ENCODE measurements at regions not wholly inside any gene's neighbourhood (a gene's known extent, or its start where the extent isn't known, plus 50 kb on each side); places are given as distances from the start of the nearest gene placed in this dataset.

DNA sequence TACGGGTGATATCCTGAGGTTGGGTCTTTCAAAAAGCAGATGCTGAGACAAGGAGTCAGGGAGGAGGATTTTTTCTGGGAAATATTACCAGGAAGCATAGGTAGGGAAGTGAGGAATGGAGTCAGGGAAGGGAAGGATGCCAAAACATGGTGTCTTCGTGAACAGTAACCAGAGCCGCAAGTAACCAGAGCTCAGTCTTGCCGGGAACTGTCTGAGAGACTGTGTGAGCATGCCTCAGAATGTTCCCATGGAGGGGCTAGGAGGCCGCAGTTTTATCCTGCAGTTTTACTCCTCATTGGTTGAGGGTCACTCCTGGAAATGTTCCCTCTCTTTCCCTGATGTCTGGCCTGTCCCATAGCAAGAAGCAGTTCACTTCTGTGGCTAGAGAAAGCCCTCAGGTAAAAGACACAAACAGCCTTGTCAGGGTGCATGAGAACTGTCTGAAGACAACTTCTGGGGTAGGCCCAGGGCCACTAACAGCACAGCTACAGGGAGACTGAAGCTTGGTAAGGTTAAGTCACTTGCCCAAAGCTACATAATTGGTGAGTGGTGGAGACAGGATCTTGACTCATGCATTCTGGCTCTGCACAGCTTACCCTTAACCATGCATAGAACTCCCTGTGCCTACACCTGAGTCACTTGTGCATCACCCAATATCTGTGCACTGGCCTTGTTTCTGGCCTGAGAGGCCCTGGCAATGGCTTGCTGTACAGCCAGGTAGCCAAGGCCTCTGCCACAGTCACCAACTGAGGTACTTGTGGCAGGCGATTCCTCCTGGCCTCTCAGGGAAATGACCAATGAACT is 76.3 kb upstream of the FRMD4B start:
- Histone ChIP-seq H3K27me3 (ENCODE audit: control insufficient read depth in 3 of 3, insufficient read depth in 3 of 3, low read length in 3 of 3) (no peaks in the 10 kb centered on the region), H3K9me3 (ENCODE audit: control insufficient read depth in 2 of 2, insufficient read depth in 1 of 2, low read depth in 1 of 2, low read length in 1 of 2) (no peaks in the 10 kb centered on the region), H3K27ac (ENCODE audit: low read depth in 1 of 3, low read length in 2 of 3) (no peak overlapping the region), H3K36me3 (ENCODE audit: control insufficient read depth in 3 of 3, insufficient read depth in 2 of 3, low read depth in 1 of 3, low read length in 3 of 3) (no peaks in the 10 kb centered on the region), H3K4me1 (ENCODE audit: control insufficient read depth in 3 of 3, insufficient read depth in 2 of 3, low read depth in 1 of 3, low read length in 2 of 3) (no peaks in the 10 kb centered on the region), H3K4me3 (ENCODE audit: low read depth in 1 of 3, low read length in 3 of 3) (no peak overlapping the region)
- WGBS, 3 donors, result 90 to 98% (median 92%) methylated on average over 6 of the region's 6 CpGs
- DNase-seq (no peak), FAIRE-seq (no peak)

DNA sequence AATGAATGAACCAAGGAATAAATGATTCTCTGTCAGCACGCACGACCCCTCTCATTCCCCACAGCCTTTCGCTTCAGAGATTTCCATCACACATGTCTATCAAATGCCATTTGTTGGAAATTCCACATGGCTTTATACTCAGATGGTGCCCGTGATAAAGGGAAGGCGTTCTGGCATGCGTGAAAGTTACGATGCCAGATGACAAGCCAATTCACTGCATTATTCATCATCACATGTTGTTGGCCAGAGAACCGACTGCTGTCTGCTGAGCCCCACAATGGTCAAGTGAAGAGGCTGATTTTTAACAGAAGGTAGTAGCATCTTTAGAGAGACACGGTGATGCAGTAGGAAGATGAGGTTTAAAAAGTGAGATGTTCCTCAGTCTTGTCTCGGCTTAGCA is 74.1 kb upstream of the FRMD4B start:
- no peaks in the 10 kb centered on the region for H3K27me3 ChIP-seq (ENCODE audit: control insufficient read depth in 3 of 3, insufficient read depth in 3 of 3, low read length in 3 of 3)
- H3K4me3 ChIP-seq (ENCODE audit: low read depth in 1 of 3, low read length in 3 of 3), result no peak overlapping the region
- no peaks in the 10 kb centered on the region for H3K4me1 ChIP-seq (ENCODE audit: control insufficient read depth in 3 of 3, insufficient read depth in 2 of 3, low read depth in 1 of 3, low read length in 2 of 3)
- no peak overlapping the region for H3K27ac ChIP-seq (ENCODE audit: low read depth in 1 of 3, low read length in 2 of 3)
- DNase-seq (no peak), FAIRE-seq (no peak)
- WGBS, 3 donors, result 85 to 88% (median 87%) methylated on average over 10 of the region's 10 CpGs
- no peaks in the 10 kb centered on the region for H3K36me3 ChIP-seq (ENCODE audit: control insufficient read depth in 3 of 3, insufficient read depth in 2 of 3, low read depth in 1 of 3, low read length in 3 of 3)
- no peaks in the 10 kb centered on the region for H3K9me3 ChIP-seq (ENCODE audit: control insufficient read depth in 2 of 2, insufficient read depth in 1 of 2, low read depth in 1 of 2, low read length in 1 of 2)

DNA sequence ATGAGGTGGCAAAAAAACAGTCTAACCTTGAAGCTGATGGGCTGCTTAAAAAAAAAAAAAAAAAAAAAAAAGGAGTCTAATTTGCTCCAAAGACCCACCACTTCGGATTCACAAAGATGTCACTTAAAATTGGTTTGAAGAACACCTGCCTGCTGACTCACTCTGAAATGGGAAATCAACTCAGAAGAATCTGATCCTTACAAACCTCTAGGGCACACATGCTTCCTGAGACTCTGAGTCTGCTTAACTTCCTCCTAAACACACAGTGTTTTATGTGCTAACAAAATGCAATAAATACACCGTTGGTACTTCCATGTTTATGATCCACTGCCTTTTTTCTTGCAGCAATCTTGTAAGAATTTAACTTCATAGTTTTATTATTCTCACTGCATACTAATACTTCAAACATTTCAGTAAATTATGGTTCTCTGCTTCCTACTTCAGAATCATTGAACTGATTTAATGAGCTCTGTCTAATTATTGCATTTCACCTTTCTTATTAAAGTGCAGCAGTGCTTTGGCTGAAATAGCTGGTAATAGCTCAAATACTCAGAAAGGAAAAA is 73.0 kb upstream of the FRMD4B start:
- Histone ChIP-seq H3K9me3 (ENCODE audit: control insufficient read depth in 2 of 2, insufficient read depth in 1 of 2, low read depth in 1 of 2, low read length in 1 of 2) (no peaks in the 10 kb centered on the region), H3K4me3 (ENCODE audit: low read depth in 1 of 3, low read length in 3 of 3) (no peak overlapping the region), H3K36me3 (ENCODE audit: control insufficient read depth in 3 of 3, insufficient read depth in 2 of 3, low read depth in 1 of 3, low read length in 3 of 3) (no peaks in the 10 kb centered on the region), H3K27me3 (ENCODE audit: control insufficient read depth in 3 of 3, insufficient read depth in 3 of 3, low read length in 3 of 3) (no peaks in the 10 kb centered on the region), H3K4me1 (ENCODE audit: control insufficient read depth in 3 of 3, insufficient read depth in 2 of 3, low read depth in 1 of 3, low read length in 2 of 3) (no peaks in the 10 kb centered on the region), H3K27ac (ENCODE audit: low read depth in 1 of 3, low read length in 2 of 3) (no peak overlapping the region)
- no peak for DNase-seq
- WGBS, 3 donors, result 20 to 29% (median 21%) methylated on average over 2 of the region's 2 CpGs
- FAIRE-seq, result no peak

DNA sequence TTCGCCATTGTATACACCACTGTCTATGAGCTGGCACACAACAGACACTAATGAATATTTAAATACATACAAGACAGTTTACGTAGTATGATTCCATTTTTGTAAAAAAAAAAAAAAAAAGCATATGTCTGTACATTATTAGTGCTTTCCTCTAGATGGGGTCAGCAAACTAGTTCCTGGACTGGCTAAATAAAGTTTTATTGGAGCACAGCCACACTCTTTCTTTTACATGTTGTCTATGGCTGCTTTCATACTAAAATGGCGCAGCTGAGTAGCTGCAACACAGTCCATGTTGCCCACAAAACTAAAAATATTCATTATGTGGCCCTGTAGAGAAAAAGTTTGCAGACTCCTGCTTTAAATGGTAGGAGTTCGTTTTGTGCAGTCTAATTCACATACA is 70.7 kb upstream of the FRMD4B start:
- Histone ChIP-seq H3K27me3 (ENCODE audit: control insufficient read depth in 3 of 3, insufficient read depth in 3 of 3, low read length in 3 of 3) (no peaks in the 10 kb centered on the region), H3K9me3 (ENCODE audit: control insufficient read depth in 2 of 2, insufficient read depth in 1 of 2, low read depth in 1 of 2, low read length in 1 of 2) (no peaks in the 10 kb centered on the region), H3K4me1 (ENCODE audit: control insufficient read depth in 3 of 3, insufficient read depth in 2 of 3, low read depth in 1 of 3, low read length in 2 of 3) (no peaks in the 10 kb centered on the region), H3K27ac (ENCODE audit: low read depth in 1 of 3, low read length in 2 of 3) (no peak overlapping the region), H3K36me3 (ENCODE audit: control insufficient read depth in 3 of 3, insufficient read depth in 2 of 3, low read depth in 1 of 3, low read length in 3 of 3) (no peaks in the 10 kb centered on the region), H3K4me3 (ENCODE audit: low read depth in 1 of 3, low read length in 3 of 3) (no peak overlapping the region)
- DNase-seq, result no peak
- no peak for FAIRE-seq
- WGBS, 3 donors, result 87 to 92% (median 90%) methylated on average over 4 of the region's 4 CpGs

DNA sequence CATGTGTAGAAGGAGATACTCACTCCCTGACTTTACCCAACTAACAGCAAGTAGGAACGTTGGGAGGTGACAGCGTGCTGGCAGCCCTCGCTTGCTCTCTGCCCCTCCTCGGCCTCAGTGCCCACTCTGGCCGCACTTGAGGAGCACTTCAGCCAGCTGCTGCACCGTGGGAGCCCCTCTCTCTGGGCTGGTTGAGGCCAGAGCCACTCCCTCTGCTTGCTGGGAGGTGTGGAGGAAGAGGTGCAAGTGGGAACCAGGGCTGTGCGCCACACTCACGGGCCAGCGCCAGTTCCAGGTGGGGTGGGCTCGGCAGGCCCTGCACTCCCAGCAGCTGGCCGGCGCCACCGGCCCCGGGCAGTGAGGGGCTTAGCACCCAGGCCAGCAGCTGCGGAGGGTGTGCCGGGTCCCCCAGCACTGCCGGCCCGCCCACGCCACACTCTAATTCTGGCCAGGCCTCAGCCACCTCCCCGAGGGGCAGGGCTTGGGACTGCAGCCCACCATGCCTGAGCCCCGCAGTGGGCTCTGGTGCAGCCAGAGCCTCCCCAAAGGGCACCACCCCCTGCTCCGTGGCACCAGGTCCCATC is 68.4 kb upstream of the FRMD4B start:
- Histone ChIP-seq H3K27me3 (ENCODE audit: control insufficient read depth in 3 of 3, insufficient read depth in 3 of 3, low read length in 3 of 3) (no peaks in the 10 kb centered on the region), H3K4me1 (ENCODE audit: control insufficient read depth in 3 of 3, insufficient read depth in 2 of 3, low read depth in 1 of 3, low read length in 2 of 3) (no peaks in the 10 kb centered on the region), H3K36me3 (ENCODE audit: control insufficient read depth in 3 of 3, insufficient read depth in 2 of 3, low read depth in 1 of 3, low read length in 3 of 3) (no peaks in the 10 kb centered on the region), H3K9me3 (ENCODE audit: control insufficient read depth in 2 of 2, insufficient read depth in 1 of 2, low read depth in 1 of 2, low read length in 1 of 2) (no peaks in the 10 kb centered on the region), H3K4me3 (ENCODE audit: low read depth in 1 of 3, low read length in 3 of 3) (no peak overlapping the region), H3K27ac (ENCODE audit: low read depth in 1 of 3, low read length in 2 of 3) (no peak overlapping the region)
- WGBS, 3 donors, result 85 to 88% (median 87%) methylated on average over 16 to 22 of the region's 22 CpGs
- DNase-seq (no peak), FAIRE-seq (no peak)

DNA sequence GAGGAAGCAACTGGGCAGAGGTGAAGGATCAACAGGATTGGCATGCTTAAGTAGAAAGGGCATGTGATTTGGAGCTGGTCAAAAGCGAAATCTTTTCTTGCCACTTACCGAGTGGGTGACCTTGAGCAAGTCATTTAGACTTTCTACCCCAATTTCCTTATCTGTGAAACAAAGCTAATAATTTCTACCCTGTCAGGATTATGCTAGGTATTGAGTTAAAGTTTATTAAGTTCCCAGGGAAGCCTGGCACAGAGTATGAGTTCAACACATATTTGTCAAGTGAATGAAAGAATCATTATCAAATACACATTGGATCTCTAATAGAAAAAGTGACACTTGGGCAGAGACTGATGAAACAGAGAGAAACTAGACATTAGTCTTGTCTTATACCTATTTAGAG is 66.4 kb upstream of the FRMD4B start:
- Histone ChIP-seq H3K4me1 (ENCODE audit: control insufficient read depth in 3 of 3, insufficient read depth in 2 of 3, low read depth in 1 of 3, low read length in 2 of 3) (no peaks in the 10 kb centered on the region), H3K36me3 (ENCODE audit: control insufficient read depth in 3 of 3, insufficient read depth in 2 of 3, low read depth in 1 of 3, low read length in 3 of 3) (no peaks in the 10 kb centered on the region), H3K27ac (ENCODE audit: low read depth in 1 of 3, low read length in 2 of 3) (no peak overlapping the region), H3K4me3 (ENCODE audit: low read depth in 1 of 3, low read length in 3 of 3) (no peak overlapping the region), H3K27me3 (ENCODE audit: control insufficient read depth in 3 of 3, insufficient read depth in 3 of 3, low read length in 3 of 3) (no peaks in the 10 kb centered on the region), H3K9me3 (ENCODE audit: control insufficient read depth in 2 of 2, insufficient read depth in 1 of 2, low read depth in 1 of 2, low read length in 1 of 2) (no peaks in the 10 kb centered on the region)
- 30 to 58% (median 44%) methylated on average over 2 of the region's 2 CpGs for WGBS, 3 donors
- FAIRE-seq (no peak), DNase-seq (peak in 1 of 2 donors; percentile 5)

DNA sequence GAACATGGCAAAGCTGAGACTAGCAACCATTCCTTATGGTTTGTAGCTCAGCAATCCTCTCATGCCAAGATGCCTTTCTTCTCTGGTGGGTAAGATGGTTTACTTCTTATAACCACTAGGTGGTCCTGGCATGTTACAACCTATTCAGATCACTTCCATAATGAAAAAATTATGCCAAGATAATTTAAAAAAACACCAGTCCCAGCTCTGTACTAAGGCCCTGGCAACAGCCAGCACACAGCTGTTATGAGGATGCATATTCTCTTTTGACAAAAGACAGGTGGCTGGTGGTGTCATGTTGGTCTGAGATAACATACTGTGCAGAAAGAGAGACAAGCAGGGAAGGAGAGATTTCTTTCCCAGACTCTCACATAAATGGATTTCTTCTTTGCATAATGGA is 65.7 kb upstream of the FRMD4B start:
- no peak for DNase-seq
- no peak for FAIRE-seq

DNA sequence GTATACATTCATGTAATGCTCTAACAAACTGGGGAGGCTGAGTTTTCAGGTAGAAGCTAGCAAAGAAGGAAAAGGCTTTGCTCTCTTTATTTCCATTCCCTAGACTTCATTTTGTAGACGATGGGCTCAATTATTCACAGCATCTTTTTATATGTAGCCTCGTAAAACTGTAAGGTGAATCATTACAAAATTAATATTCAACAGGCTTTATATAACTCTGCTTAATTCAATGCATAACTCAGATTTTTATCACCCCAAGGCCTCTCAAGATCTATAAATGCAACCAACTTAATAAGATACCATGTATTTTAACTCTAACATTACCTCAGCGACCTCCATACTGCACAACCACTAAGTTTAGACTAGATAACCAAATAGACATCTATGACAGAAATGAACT is 63.0 kb upstream of the FRMD4B start:
- DNase-seq (no peak), FAIRE-seq (no peak)
- Histone ChIP-seq H3K4me1 (ENCODE audit: control insufficient read depth in 3 of 3, insufficient read depth in 2 of 3, low read depth in 1 of 3, low read length in 2 of 3) (no peaks in the 10 kb centered on the region), H3K4me3 (ENCODE audit: low read depth in 1 of 3, low read length in 3 of 3) (no peak overlapping the region), H3K27ac (ENCODE audit: low read depth in 1 of 3, low read length in 2 of 3) (no peak overlapping the region), H3K27me3 (ENCODE audit: control insufficient read depth in 3 of 3, insufficient read depth in 3 of 3, low read length in 3 of 3) (no peaks in the 10 kb centered on the region), H3K36me3 (ENCODE audit: control insufficient read depth in 3 of 3, insufficient read depth in 2 of 3, low read depth in 1 of 3, low read length in 3 of 3) (no peaks in the 10 kb centered on the region), H3K9me3 (ENCODE audit: control insufficient read depth in 2 of 2, insufficient read depth in 1 of 2, low read depth in 1 of 2, low read length in 1 of 2) (no peaks in the 10 kb centered on the region)
- 56 to 78% (median 62%) methylated on average over 3 of the region's 3 CpGs for WGBS, 3 donors

More for the DNA sequence above, 65.7 kb upstream of the FRMD4B start:
- no peaks in the 10 kb centered on the region for H3K36me3 ChIP-seq (ENCODE audit: control insufficient read depth in 3 of 3, insufficient read depth in 2 of 3, low read depth in 1 of 3, low read length in 3 of 3)
- no peaks in the 10 kb centered on the region for H3K9me3 ChIP-seq (ENCODE audit: control insufficient read depth in 2 of 2, insufficient read depth in 1 of 2, low read depth in 1 of 2, low read length in 1 of 2)
- no peak overlapping the region for H3K4me3 ChIP-seq (ENCODE audit: low read depth in 1 of 3, low read length in 3 of 3)
- no peaks in the 10 kb centered on the region for H3K27me3 ChIP-seq (ENCODE audit: control insufficient read depth in 3 of 3, insufficient read depth in 3 of 3, low read length in 3 of 3)
- H3K27ac ChIP-seq (ENCODE audit: low read depth in 1 of 3, low read length in 2 of 3), result no peak overlapping the region
- H3K4me1 ChIP-seq (ENCODE audit: control insufficient read depth in 3 of 3, insufficient read depth in 2 of 3, low read depth in 1 of 3, low read length in 2 of 3), result no peaks in the 10 kb centered on the region

All from small intestine (tissue), 7 donors.